DOHH2 (cell line): ENCODE measurements at regions not wholly inside any gene's neighbourhood (a gene's known extent, or its start where the extent isn't known, plus 50 kb on each side); places are given as distances from the start of the nearest gene placed in this dataset.

Experiments
- H3F3A ChIP-seq: fragments of 200-600 bp; sonication (generic), shearing (Covaris generic); 2 replicates; pipeline ENCODE4 v1.6.0; 2016; ENCODE audit warnings: antibody characterized with exemption, mild to moderate bottlenecking; ENCODE audit not compliant: control insufficient read depth, insufficient read depth
- H3K27ac ChIP-seq: fragments of 200-600 bp; sonication (generic); 2 replicates; pipeline ENCODE4 v1.5.1; 2014; ENCODE audit warnings: low read depth, mild to moderate bottlenecking, low read length, moderate library complexity
- H3K27me3 ChIP-seq: fragments of 200-600 bp; sonication (generic); 2 replicates; pipeline ENCODE4 v1.6.1; 2014; ENCODE audit warnings: mild to moderate bottlenecking, low read length, mixed read lengths; ENCODE audit not compliant: control insufficient read depth
- H3K36me3 ChIP-seq: fragments of 200-600 bp; sonication (generic); 2 replicates; pipeline ENCODE4 v1.6.1; 2014; ENCODE audit warnings: mild to moderate bottlenecking, low read length, moderate library complexity, mixed read lengths; ENCODE audit not compliant: control insufficient read depth
- H3K4me1 ChIP-seq: fragments of 200-600 bp; sonication (generic); 2 replicates; pipeline ENCODE4 v1.6.1; 2014; ENCODE audit warnings: mild to moderate bottlenecking, low read length, mixed read lengths; ENCODE audit not compliant: control insufficient read depth
- H3K4me2 ChIP-seq: fragments of 200-600 bp; sonication (generic); 2 replicates; pipeline ENCODE4 v1.6.0; 2014; ENCODE audit warnings: mild to moderate bottlenecking, low read length, moderate library complexity
- H3K4me3 ChIP-seq: fragments of 200-600 bp; sonication (generic); 2 replicates; pipeline ENCODE4 v1.5.1; 2014; ENCODE audit warnings: mild to moderate bottlenecking, low read length, mixed read lengths
- H3K79me2 ChIP-seq: fragments of 200-600 bp; sonication (generic); 2 replicates; pipeline ENCODE4 v1.6.1; 2014; ENCODE audit warnings: mild to moderate bottlenecking, low read length, mixed read lengths; ENCODE audit not compliant: control insufficient read depth
- H3K9me2 ChIP-seq: fragments of 200-600 bp; sonication (generic); replicated peaks from 2 replicates; pipeline ENCODE4 v1.6.1; 2014; ENCODE audit warnings: mild to moderate bottlenecking, low read length, mixed read lengths; ENCODE audit not compliant: control insufficient read depth
- H3K9me3 ChIP-seq: fragments of 200-600 bp; sonication (generic); 2 replicates; pipeline ENCODE4 v1.6.1; 2014; ENCODE audit warnings: antibody characterized with exemption, low read length, mixed read lengths; ENCODE audit not compliant: control insufficient read depth, insufficient read depth
- H4K20me1 ChIP-seq: fragments of 200-600 bp; sonication (generic); 2 replicates; pipeline ENCODE4 v1.6.0; 2014; ENCODE audit warnings: low read depth, mild to moderate bottlenecking, antibody characterized with exemption, low read length, moderate library complexity; ENCODE audit not compliant: control insufficient read depth, insufficient read depth
- EZH2phosphoT487 ChIP-seq: fragments of 200-600 bp; sonication (generic); IDR thresholded peaks from 2 replicates; pipeline ENCODE4 v1.6.1; 2017; ENCODE audit warnings: borderline replicate concordance, mild to moderate bottlenecking, antibody characterized with exemption, low read length, moderate library complexity, mixed read lengths
- TF ChIP-seq, protein P1 (sequence below): fragments of 200-600 bp; sonication (generic); IDR thresholded peaks from one replicate; pipeline ENCODE4 v1.5.1; 2014; ENCODE audit warnings: antibody characterized with exemption, mild to moderate bottlenecking, low read depth, low read length; ENCODE audit not compliant: poor library complexity, severe bottlenecking

DNA sequence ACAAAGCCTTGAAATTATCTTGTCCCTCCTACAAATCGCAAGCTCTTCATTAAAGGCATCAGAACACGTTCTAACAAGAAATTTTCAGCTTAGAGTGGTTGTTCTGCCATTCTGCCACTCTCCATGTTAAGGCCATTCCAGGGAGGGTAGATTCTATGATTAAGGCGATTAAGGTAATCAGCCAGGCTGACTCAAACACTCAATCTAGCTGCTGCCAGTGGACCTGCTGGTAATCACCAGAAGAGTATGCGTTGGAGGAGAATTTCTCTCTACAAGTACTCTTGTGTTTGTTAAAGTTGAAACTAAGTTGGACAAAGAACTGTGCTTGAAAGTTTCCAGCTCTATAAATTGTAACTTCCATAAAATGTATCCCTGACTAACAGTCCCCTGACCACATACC, 149.2 kb upstream of the COL1A2 start:
- H3K27ac ChIP-seq: no peak overlapping the region
- H3K79me2 ChIP-seq: no peaks in the 10 kb centered on the region
- H3K27me3 ChIP-seq: peaks cover 3% of the 10 kb centered on the region; the same call in 1 of the 2 replicates
- H3F3A ChIP-seq: no peaks in the 10 kb centered on the region
- no peaks in the 10 kb centered on the region for H3K9me3 ChIP-seq
- no peaks in the 10 kb centered on the region for H3K4me1 ChIP-seq
- no peaks in the 10 kb centered on the region for H4K20me1 ChIP-seq
- no peak for TF ChIP-seq EZH2phosphoT487
- TF ChIP-seq, protein P1, sequence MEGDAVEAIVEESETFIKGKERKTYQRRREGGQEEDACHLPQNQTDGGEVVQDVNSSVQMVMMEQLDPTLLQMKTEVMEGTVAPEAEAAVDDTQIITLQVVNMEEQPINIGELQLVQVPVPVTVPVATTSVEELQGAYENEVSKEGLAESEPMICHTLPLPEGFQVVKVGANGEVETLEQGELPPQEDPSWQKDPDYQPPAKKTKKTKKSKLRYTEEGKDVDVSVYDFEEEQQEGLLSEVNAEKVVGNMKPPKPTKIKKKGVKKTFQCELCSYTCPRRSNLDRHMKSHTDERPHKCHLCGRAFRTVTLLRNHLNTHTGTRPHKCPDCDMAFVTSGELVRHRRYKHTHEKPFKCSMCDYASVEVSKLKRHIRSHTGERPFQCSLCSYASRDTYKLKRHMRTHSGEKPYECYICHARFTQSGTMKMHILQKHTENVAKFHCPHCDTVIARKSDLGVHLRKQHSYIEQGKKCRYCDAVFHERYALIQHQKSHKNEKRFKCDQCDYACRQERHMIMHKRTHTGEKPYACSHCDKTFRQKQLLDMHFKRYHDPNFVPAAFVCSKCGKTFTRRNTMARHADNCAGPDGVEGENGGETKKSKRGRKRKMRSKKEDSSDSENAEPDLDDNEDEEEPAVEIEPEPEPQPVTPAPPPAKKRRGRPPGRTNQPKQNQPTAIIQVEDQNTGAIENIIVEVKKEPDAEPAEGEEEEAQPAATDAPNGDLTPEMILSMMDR: no peak
- no peaks in the 10 kb centered on the region for H3K9me2 ChIP-seq
- no peak overlapping the region for H3K4me3 ChIP-seq
- H3K36me3 ChIP-seq: no peaks in the 10 kb centered on the region
- H3K4me2 ChIP-seq: no peak overlapping the region

DNA sequence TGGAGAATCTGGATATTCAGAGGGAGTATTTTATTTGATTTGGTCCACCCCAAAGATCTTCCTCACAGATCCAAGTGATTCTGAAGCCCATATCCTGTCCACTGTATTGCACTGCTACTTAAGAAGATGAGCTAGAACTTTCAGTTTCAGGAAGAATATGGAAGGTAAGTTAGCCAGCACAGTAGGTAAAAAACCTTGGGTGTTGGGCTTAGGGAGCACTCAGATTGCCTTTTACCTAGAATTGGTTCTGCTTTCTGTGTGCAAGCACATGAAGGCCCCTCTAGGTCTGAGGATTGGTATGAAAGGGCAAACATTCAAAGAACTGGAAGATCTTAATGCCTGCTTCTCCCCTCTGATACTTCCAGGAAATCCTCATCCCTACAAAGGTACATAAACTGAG, 146.7 kb upstream of the COL1A2 start:
- Histone ChIP-seq H3K36me3 (no peaks in the 10 kb centered on the region), H3K79me2 (no peaks in the 10 kb centered on the region), H3K4me1 (no peaks in the 10 kb centered on the region), H3K27ac (no peak overlapping the region), H3K4me2 (no peak overlapping the region), H4K20me1 (no peaks in the 10 kb centered on the region), H3F3A (no peaks in the 10 kb centered on the region), H3K9me2 (no peaks in the 10 kb centered on the region), H3K4me3 (no peak overlapping the region), H3K27me3 (0 out of 2 replicates have a peak, but pooled peaks cover 3% of the 10 kb centered on the region), H3K9me3 (no peaks in the 10 kb centered on the region)
- TF ChIP-seq, protein P1: no peak
- TF ChIP-seq EZH2phosphoT487: no peak

DNA sequence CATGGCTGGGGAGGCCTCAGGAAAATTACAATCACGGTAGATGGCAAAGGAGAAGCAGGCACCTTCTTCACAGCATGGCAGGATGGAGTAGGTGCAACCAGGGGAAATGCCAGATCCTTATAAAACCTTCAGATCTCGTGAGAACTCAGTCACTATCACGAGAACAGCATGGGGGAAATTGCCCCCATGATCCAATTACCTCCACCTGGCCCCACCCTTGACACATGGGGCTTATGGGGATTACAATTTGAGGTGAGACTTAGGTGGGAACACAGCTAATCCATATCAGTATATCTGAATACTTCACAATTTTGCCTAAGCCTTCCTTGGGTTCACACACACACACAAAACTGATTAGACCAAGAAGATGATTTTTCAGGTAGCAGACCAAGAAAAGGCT, 145.1 kb upstream of the COL1A2 start:
- Histone ChIP-seq H3F3A (no peaks in the 10 kb centered on the region), H3K27ac (no peak overlapping the region), H3K4me1 (no peaks in the 10 kb centered on the region), H3K79me2 (no peaks in the 10 kb centered on the region), H3K4me2 (no peak overlapping the region), H3K36me3 (no peaks in the 10 kb centered on the region), H4K20me1 (no peaks in the 10 kb centered on the region), H3K9me3 (no peaks in the 10 kb centered on the region), H3K9me2 (no peaks in the 10 kb centered on the region), H3K4me3 (no peak overlapping the region), H3K27me3 (0 out of 2 replicates have a peak, but pooled peaks cover 3% of the 10 kb centered on the region)
- no peak for TF ChIP-seq EZH2phosphoT487
- TF ChIP-seq, protein P1: no peak
